ENCODE measurements at regions not wholly inside any gene's neighbourhood (a gene's known extent, or its start where the extent isn't known, plus 50 kb on each side); places are given as distances from the start of the nearest gene placed in this dataset.

DNA sequence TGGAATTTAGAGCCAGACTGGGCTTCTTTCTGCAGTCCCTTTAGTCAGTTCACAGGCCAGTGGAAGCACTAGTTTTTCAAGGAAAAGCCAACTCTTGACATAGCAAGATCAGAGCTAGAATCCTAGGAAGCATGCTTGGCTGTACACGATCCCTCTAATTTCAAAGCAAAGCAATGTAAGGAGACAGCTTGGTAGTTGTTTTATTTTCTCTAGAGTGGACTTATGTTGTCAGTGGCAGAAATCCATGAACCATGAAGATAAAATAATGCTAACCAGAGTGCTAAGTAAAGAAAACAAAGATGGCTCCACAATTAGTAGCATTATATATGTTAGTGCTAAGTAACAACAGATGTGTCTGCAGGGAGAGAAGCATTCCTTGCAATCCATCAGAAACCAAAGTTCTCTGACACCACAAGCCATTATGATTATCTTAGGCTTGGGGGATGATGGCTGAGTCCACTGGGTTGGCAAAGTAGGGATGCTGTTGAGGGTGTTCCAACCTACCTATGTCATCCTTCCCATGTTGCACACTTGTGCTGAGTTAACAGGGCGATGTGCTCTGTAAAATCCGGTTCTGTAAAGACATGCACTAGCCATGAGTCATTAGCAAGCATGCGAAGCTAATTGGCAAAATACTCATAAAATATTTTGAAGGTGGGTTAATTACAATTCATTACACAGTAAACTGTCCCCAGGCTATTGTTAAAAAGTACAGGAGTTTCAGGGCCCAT is 115.2 kb downstream of the BMP2 start:
- TF ChIP-seq, protein P1, sequence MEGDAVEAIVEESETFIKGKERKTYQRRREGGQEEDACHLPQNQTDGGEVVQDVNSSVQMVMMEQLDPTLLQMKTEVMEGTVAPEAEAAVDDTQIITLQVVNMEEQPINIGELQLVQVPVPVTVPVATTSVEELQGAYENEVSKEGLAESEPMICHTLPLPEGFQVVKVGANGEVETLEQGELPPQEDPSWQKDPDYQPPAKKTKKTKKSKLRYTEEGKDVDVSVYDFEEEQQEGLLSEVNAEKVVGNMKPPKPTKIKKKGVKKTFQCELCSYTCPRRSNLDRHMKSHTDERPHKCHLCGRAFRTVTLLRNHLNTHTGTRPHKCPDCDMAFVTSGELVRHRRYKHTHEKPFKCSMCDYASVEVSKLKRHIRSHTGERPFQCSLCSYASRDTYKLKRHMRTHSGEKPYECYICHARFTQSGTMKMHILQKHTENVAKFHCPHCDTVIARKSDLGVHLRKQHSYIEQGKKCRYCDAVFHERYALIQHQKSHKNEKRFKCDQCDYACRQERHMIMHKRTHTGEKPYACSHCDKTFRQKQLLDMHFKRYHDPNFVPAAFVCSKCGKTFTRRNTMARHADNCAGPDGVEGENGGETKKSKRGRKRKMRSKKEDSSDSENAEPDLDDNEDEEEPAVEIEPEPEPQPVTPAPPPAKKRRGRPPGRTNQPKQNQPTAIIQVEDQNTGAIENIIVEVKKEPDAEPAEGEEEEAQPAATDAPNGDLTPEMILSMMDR (IDR thresholded peaks at IDR 0.05; ENCODE audit: low read depth, low read length), result no peak
- Histone ChIP-seq H3K4me3 (no peak overlapping the region), H3K9me3 (ENCODE audit: low read depth) (no peaks in the 10 kb centered on the region), H3K27me3 (no peaks in the 10 kb centered on the region), H3K4me1 (ENCODE audit: low read depth) (peaks cover 3% of the 10 kb centered on the region), H3K36me3 (no peaks in the 10 kb centered on the region), H3K27ac (no peak overlapping the region)
- no peak for DNase-seq (ENCODE audit: low read depth in 1 of 2, low spot score in 1 of 2)

DNA sequence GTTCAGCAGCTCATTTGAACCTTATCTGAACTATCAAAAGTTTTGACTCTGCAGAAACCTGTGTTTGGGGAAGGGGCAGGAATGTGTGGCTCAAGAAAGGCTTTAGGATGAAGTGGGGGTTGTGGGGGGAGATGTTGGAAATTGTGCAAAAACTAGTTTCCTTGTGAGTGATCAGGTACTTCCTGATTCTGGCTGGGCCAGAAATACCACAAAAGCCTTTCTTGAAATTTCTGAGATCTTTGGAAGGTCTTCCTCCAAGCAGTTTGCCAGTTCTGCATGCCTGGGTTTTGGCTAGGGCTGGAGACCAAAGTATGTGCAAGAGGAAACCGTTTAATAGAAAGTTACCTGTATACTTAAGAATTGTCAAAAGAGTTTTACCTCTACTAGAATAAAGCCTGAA is 116.6 kb downstream of the BMP2 start:
- H3K27me3 ChIP-seq, result no peaks in the 10 kb centered on the region
- no peak overlapping the region for H3K27ac ChIP-seq
- no peak overlapping the region for H3K4me3 ChIP-seq
- no peaks in the 10 kb centered on the region for H3K36me3 ChIP-seq
- H3K4me1 ChIP-seq (ENCODE audit: low read depth), result no peaks in the 10 kb centered on the region
- DNase-seq (ENCODE audit: low read depth in 1 of 2, low spot score in 1 of 2), result no peak
- no peaks in the 10 kb centered on the region for H3K9me3 ChIP-seq (ENCODE audit: low read depth)
- TF ChIP-seq, protein P1 (IDR thresholded peaks at IDR 0.05; ENCODE audit: low read depth, low read length), result no peak

DNA sequence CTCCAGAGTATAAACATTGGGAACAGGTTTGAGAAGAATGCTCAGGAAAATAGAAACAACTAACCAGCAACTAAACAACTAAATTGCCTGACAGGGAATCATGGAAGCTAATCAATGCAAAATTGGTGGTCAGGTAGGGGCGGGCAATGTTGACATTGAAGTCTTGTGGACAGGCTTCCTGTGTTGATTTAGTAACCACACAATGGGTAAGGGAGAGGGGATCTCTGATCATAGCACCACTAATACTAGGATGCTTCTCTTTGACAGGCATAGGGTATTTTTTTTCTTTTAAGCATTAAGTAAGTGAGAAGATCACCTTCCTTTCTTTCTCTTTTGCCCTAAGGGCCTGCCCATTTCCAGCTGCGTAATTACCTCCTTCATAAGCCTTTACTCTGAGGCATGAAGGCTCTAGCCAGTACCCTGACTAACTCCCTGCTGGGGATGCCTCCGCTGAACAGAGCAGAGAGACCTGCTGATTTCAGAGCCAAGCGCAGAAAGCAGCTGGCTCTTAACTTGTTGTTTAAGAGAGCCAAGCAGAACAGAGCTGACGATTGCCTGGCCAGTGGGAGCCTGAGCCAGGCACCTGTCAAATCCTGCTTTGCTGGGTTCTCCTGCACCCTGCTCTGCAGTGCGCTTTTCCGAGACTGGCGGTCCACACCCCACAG is 118.7 kb downstream of the BMP2 start:
- peak in 1 of 2 donors; percentile 12 for DNase-seq (ENCODE audit: low read depth in 1 of 2, low spot score in 1 of 2)

DNA sequence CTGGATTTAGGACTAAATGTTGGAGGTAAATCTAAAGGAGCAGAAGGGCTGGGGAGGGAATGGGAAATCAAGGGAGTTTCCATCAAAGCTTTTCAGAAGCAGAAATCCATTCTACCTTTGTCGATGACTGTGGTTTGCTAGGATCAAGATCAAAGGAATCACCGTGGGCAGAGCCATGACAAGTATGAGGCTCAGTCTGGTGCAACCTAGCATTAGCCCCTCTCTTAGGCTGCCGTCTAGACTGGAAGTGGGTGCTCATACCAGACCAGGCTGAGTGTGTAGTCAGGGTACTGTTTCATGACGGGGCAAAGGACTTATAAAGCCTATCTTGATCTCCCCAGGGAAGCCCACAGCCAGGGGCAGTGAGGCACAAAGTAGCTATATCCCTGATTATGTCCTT is 120.5 kb downstream of the BMP2 start:
- no peaks in the 10 kb centered on the region for H3K36me3 ChIP-seq
- H3K27ac ChIP-seq, result no peak overlapping the region
- no peak for DNase-seq (ENCODE audit: low read depth in 1 of 2, low spot score in 1 of 2)
- no peaks in the 10 kb centered on the region for H3K27me3 ChIP-seq
- no peaks in the 10 kb centered on the region for H3K9me3 ChIP-seq (ENCODE audit: low read depth)
- TF ChIP-seq, protein P1 (IDR thresholded peaks at IDR 0.05; ENCODE audit: low read depth, low read length), result no peak
- no peaks in the 10 kb centered on the region for H3K4me1 ChIP-seq (ENCODE audit: low read depth)
- no peak overlapping the region for H3K4me3 ChIP-seq

More for the DNA sequence above, 118.7 kb downstream of the BMP2 start:
- H3K27ac ChIP-seq, result no peak overlapping the region
- TF ChIP-seq, protein P1 (IDR thresholded peaks at IDR 0.05; ENCODE audit: low read depth, low read length), result no peak
- no peaks in the 10 kb centered on the region for H3K36me3 ChIP-seq
- no peaks in the 10 kb centered on the region for H3K4me1 ChIP-seq (ENCODE audit: low read depth)
- H3K4me3 ChIP-seq, result no peak overlapping the region
- no peaks in the 10 kb centered on the region for H3K9me3 ChIP-seq (ENCODE audit: low read depth)
- no peaks in the 10 kb centered on the region for H3K27me3 ChIP-seq

DNA sequence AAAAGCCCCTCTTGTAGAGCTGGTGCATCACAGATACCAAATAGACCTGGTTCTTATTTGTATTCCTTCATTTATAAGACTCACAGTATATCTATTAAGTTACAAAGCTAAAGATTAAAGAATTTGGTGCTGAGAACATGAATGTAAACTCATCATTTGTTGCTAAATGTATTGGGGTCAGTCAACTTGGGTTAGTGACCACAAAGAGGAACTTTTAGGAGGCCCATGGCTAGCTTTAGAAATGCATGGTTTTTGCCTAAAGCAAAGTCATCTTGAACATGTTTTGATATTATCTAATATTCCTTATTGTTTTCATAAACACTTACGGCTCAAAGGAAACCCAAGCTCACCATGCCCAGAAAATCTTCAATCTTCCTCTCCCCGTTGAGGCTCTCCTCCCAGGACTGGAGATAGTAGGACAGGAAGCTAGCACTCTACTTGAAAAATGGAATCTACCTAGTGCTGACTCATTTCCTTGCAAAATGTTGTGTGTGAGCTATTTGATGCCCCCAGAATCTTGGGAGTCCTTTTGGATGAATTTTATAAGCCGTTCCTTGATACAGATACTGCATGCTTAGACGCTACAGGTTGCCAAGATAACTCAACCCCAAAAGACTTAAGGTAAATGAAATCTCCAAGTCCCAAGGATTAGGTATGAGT is 121.4 kb downstream of the BMP2 start:
- TF ChIP-seq, protein P1 (IDR thresholded peaks at IDR 0.05; ENCODE audit: low read depth, low read length), result no peak
- no peaks in the 10 kb centered on the region for H3K4me1 ChIP-seq (ENCODE audit: low read depth)
- DNase-seq (ENCODE audit: low read depth in 1 of 2, low spot score in 1 of 2), result no peak
- H3K27me3 ChIP-seq, result no peaks in the 10 kb centered on the region
- H3K9me3 ChIP-seq (ENCODE audit: low read depth), result no peaks in the 10 kb centered on the region
- H3K4me3 ChIP-seq, result no peak overlapping the region
- H3K36me3 ChIP-seq, result no peaks in the 10 kb centered on the region
- H3K27ac ChIP-seq, result no peak overlapping the region

Data from cardiac muscle cell (in vitro differentiated cells and primary cell).